VCaP (cell line): ENCODE measurements at regions not wholly inside any gene's neighbourhood (a gene's known extent, or its start where the extent isn't known, plus 50 kb on each side); places are given as distances from the start of the nearest gene placed in this dataset.

Experiments
- H3K27ac ChIP-seq: fragments of 450-650 bp; 2 replicates; pipeline ENCODE4 v1.5.1; 2017
- TF ChIP-seq, protein P1 (sequence below): fragments of 450-650 bp; conservative IDR thresholded peaks from 2 replicates; pipeline ENCODE4 v1.5.1; 2017; ENCODE audit warnings: mild to moderate bottlenecking, moderate library complexity

GRCh38 chr12:32952681-32953080, 56.1 kb upstream of the PKP2 start:
- H3K27ac ChIP-seq = no peak overlapping the region
- TF ChIP-seq, protein P1, sequence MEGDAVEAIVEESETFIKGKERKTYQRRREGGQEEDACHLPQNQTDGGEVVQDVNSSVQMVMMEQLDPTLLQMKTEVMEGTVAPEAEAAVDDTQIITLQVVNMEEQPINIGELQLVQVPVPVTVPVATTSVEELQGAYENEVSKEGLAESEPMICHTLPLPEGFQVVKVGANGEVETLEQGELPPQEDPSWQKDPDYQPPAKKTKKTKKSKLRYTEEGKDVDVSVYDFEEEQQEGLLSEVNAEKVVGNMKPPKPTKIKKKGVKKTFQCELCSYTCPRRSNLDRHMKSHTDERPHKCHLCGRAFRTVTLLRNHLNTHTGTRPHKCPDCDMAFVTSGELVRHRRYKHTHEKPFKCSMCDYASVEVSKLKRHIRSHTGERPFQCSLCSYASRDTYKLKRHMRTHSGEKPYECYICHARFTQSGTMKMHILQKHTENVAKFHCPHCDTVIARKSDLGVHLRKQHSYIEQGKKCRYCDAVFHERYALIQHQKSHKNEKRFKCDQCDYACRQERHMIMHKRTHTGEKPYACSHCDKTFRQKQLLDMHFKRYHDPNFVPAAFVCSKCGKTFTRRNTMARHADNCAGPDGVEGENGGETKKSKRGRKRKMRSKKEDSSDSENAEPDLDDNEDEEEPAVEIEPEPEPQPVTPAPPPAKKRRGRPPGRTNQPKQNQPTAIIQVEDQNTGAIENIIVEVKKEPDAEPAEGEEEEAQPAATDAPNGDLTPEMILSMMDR = no peak

DNA sequence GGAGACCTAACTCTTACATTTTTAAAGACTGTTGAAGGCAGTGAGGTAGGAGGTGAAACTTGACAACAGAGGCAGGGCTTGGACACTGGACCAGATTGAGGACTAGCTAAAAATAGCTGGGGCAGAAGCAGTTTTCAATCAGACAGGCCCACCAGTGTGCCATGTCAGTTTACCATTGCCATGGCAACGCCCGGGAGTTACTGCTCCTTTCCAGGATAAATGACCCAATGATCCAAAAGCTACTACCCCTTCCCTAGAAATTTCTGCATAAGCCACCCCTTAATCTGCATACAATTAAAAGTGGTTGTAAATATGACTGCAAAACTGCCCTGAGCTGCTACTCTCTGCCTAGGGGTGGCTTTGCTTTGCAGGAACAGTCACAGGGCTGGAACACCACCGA, 53.2 kb upstream of the PKP2 start:
- H3K27ac ChIP-seq = no peak overlapping the region
- TF ChIP-seq, protein P1 = no peak

DNA sequence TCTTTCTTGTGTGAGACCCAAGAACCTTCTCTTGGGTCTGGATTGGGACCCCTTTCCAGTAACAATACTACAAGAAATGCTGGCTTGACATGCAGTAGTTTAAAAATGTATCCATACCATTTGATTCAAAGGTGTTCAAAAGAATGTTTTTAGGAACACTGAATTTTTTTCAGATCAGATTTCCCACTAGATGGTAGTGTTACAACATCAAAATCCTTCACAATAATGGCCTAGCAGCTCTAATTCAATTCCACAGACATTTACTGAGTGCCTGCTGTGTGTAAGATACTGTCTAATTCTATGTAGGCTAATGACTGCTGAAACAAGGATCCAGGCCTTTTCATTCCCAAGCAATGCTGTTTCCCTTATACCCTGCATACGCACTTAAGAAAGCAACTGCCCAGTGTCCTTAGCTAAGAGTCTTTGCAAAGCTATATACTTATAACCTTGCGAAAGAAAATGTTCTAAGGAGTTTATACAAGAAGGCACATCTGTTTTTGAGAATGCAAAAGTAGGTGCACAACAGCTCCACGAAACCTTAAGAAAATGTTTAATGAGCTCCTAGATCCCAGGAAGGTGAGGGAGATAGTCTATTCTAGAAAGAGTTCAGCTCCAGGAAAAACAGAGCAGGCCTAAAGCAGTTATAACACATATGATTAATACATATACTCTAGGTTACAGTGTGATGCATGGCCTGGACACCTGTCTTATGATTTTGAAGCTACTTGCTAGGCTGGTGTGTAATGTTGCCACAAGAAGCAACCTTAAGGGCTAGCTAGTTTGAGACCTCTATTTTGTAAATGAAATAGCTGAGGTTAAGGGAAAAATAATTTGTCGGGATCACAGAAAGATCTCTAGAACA, 50.9 kb upstream of the PKP2 start:
- no peak overlapping the region for H3K27ac ChIP-seq
- TF ChIP-seq, protein P1 = peak; percentile 64

DNA sequence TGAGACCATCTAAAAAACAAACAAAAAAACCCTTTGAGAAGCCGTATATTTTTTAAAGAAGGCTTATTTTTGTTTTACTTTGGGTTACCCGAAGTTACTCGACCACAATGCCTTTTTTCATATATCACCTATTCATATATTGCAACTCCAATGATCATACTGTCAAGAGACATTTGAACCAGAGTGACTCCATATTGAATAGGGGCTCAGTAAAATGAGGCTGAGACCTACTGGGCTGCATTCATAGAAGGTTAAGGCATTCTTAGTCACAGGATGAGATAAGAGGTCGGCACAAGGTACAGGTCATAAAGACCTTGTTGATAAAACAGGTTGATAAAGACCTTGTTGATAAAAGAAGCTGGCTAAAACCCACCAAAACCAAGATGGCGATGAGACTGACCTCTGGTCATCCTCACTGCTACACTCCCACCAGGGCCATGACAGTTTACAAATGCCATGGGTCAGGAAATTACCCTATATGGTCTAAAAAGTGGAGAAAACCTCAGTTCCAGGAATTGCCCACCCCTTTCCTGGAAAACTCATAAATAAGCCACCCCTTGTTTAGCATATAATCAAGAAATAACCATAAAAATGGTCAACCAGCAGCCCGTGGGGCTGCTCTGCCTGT, 50.0 kb upstream of the PKP2 start:
- no peak overlapping the region for H3K27ac ChIP-seq
- TF ChIP-seq, protein P1 = no peak
